H9 (cell line): ENCODE measurements at regions not wholly inside any gene's neighbourhood (a gene's known extent, or its start where the extent isn't known, plus 50 kb on each side); places are given as distances from the start of the nearest gene placed in this dataset.

Source experiments
- DNase-seq: peaks from one replicate; pipeline ENCODE4 v3.0.0-alpha.2; 2017
- H2AFZ ChIP-seq: one replicate; pipeline ENCODE4 v1.6.1; 2013; ENCODE audit warnings: mild to moderate bottlenecking, low read length, control low read depth, moderate library complexity
- H2AK5ac ChIP-seq: 2 replicates; pipeline ENCODE4 v1.6.1; 2013; ENCODE audit warnings: low read length, control low read depth, mixed read lengths; ENCODE audit not compliant: insufficient read length
- H2BK120ac ChIP-seq: one replicate; pipeline ENCODE4 v1.6.1; 2013; ENCODE audit warnings: low read depth, mild to moderate bottlenecking, low read length, control low read depth, inconsistent platforms; ENCODE audit not compliant: poor library complexity, severe bottlenecking
- H2BK12ac ChIP-seq: 2 replicates; pipeline ENCODE4 v1.6.1; 2013; ENCODE audit warnings: low read length, control low read depth, mixed read lengths, low read depth; ENCODE audit not compliant: insufficient read length
- H2BK15ac ChIP-seq: 2 replicates; pipeline ENCODE4 v1.6.1; 2013; ENCODE audit warnings: low read depth, low read length, control low read depth
- H2BK20ac ChIP-seq: one replicate; pipeline ENCODE4 v1.6.1; 2013; ENCODE audit warnings: low read depth, mild to moderate bottlenecking, low read length, control low read depth, inconsistent platforms; ENCODE audit not compliant: poor library complexity, severe bottlenecking
- H2BK5ac ChIP-seq: 2 replicates; pipeline ENCODE4 v1.6.1; 2013; ENCODE audit warnings: low read length, control low read depth, mixed read lengths; ENCODE audit not compliant: insufficient read length
- H3K14ac ChIP-seq: 2 replicates; pipeline ENCODE4 v1.6.1; 2013; ENCODE audit warnings: low read length, control low read depth; ENCODE audit not compliant: insufficient read depth
- H3K18ac ChIP-seq: 2 replicates; pipeline ENCODE4 v1.6.1; 2013; ENCODE audit warnings: low read depth, mild to moderate bottlenecking, mixed read lengths, low read length, control low read depth; ENCODE audit not compliant: insufficient read length
- H3K23ac ChIP-seq: 2 replicates; pipeline ENCODE4 v1.6.1; 2013; ENCODE audit warnings: low read length, control low read depth, mixed read lengths, low read depth; ENCODE audit not compliant: insufficient read length
- H3K23me2 ChIP-seq: 2 replicates; pipeline ENCODE4 v1.6.1; 2013; ENCODE audit warnings: low read depth, mild to moderate bottlenecking, mixed read lengths, low read length, control low read depth; ENCODE audit not compliant: insufficient read length, poor library complexity, severe bottlenecking
- H3K27ac ChIP-seq: 2 replicates; pipeline ENCODE4 v1.5.1; 2013; ENCODE audit warnings: low read length, control low read depth, mixed read lengths, low read depth; ENCODE audit not compliant: insufficient read length
- H3K27me3 ChIP-seq: 2 replicates; pipeline ENCODE4 v1.6.1; 2013; ENCODE audit warnings: low read length, control low read depth, inconsistent platforms; ENCODE audit not compliant: insufficient read depth
- H3K4ac ChIP-seq: 2 replicates; pipeline ENCODE4 v1.6.1; 2013; ENCODE audit warnings: low read depth, mild to moderate bottlenecking, control low read depth, inconsistent platforms, low read length, moderate library complexity
- H3K4me1 ChIP-seq: 2 replicates; pipeline ENCODE4 v1.6.1; 2013; ENCODE audit warnings: low read length, control low read depth, inconsistent platforms; ENCODE audit not compliant: insufficient read depth
- H3K4me2 ChIP-seq: 2 replicates; pipeline ENCODE4 v1.6.1; 2013; ENCODE audit warnings: low read length, control low read depth, mixed read lengths; ENCODE audit not compliant: insufficient read length, insufficient read depth
- H3K56ac ChIP-seq: 2 replicates; pipeline ENCODE4 v1.6.1; 2013; ENCODE audit warnings: low read depth, mild to moderate bottlenecking, mixed read lengths, low read length, control low read depth; ENCODE audit not compliant: insufficient read length
- H3K79me1 ChIP-seq: 2 replicates; pipeline ENCODE4 v1.6.1; 2013; ENCODE audit warnings: low read depth, mild to moderate bottlenecking, moderate library complexity, low read length, control low read depth, inconsistent platforms; ENCODE audit not compliant: insufficient read depth, poor library complexity, severe bottlenecking
- H3K79me2 ChIP-seq: 2 replicates; pipeline ENCODE4 v1.6.1; 2013; ENCODE audit warnings: low read length, control low read depth, inconsistent platforms; ENCODE audit not compliant: insufficient read depth
- H3K9ac ChIP-seq: 2 replicates; pipeline ENCODE4 v1.6.1; 2013; ENCODE audit warnings: low read length, control low read depth, mixed read lengths; ENCODE audit not compliant: insufficient read length; ENCODE audit errors: extremely low read depth
- H3K9me3 ChIP-seq: one replicate; pipeline ENCODE4 v1.6.1; 2013; ENCODE audit warnings: low read depth, low read length, inconsistent platforms; ENCODE audit not compliant: control insufficient read depth
- H3T11ph ChIP-seq: one replicate; pipeline ENCODE4 v1.6.1; 2013; ENCODE audit warnings: mild to moderate bottlenecking, low read length, control low read depth, inconsistent platforms
- H4K20me1 ChIP-seq: one replicate; pipeline ENCODE4 v1.6.1; 2013; ENCODE audit not compliant: control insufficient read depth, insufficient read length, insufficient read depth
- H4K5ac ChIP-seq: 2 replicates; pipeline ENCODE4 v1.6.1; 2013; ENCODE audit warnings: low read depth, mild to moderate bottlenecking, mixed read lengths, low read length, control low read depth; ENCODE audit not compliant: insufficient read length
- H4K8ac ChIP-seq: replicated peaks from 2 replicates; pipeline ENCODE4 v1.6.1; 2013; ENCODE audit warnings: low read length, control low read depth, mixed read lengths, low read depth; ENCODE audit not compliant: insufficient read length
- H4K91ac ChIP-seq: 2 replicates; pipeline ENCODE4 v1.6.1; 2013; ENCODE audit warnings: low read depth, mild to moderate bottlenecking, moderate library complexity, mixed read lengths, low read length, control low read depth; ENCODE audit not compliant: insufficient read length
- H3K27ac Mint-ChIP-seq, 3 experiments: 2 replicates in 2 of 3; 3 replicates in 1 of 3; pipeline ENCODE4 v1.8.0; 2020 to 2021; ENCODE audit warnings: mixed read lengths in 3 of 3, mild to moderate bottlenecking in 1 of 3, moderate library complexity in 1 of 3
- H3K27me3 Mint-ChIP-seq: 2 replicates; pipeline ENCODE4 v1.8.0; 2021; ENCODE audit warnings: low read depth, mild to moderate bottlenecking, moderate library complexity, mixed read lengths
- H3K36me3 Mint-ChIP-seq, 3 experiments: 2 replicates in 2 of 3; 3 replicates in 1 of 3; pipeline ENCODE4 v1.8.0; 2020 to 2021; ENCODE audit warnings: low read depth in 3 of 3, mixed read lengths in 3 of 3; ENCODE audit not compliant: insufficient read depth in 1 of 3
- H3K4me1 Mint-ChIP-seq, 2 experiments: 2 replicates each; pipeline ENCODE4 v1.8.0; 2020; ENCODE audit warnings: mixed read lengths in 2 of 2
- H3K4me3 Mint-ChIP-seq, 2 experiments: 2 replicates in 1 of 2; 3 replicates in 1 of 2; pipeline ENCODE4 v1.8.0; 2020 to 2021; ENCODE audit warnings: mild to moderate bottlenecking in 2 of 2, mixed read lengths in 2 of 2, moderate library complexity in 1 of 2
- H3K9me3 Mint-ChIP-seq, 2 experiments: 2 replicates in 1 of 2; 3 replicates in 1 of 2; pipeline ENCODE4 v1.8.0; 2020; ENCODE audit warnings: mild to moderate bottlenecking in 2 of 2, mixed read lengths in 2 of 2, moderate library complexity in 1 of 2
- WGBS: extraction: QIAGEN DNeasy Blood & Tissue Kit; methylation state at CpG from one replicate; pipeline ENCODE4 v1.1.7; 2013; ENCODE audit warnings: missing lambda C conversion rate, low lambda C conversion rate, mixed read lengths; ENCODE audit not compliant: insufficient read length; ENCODE audit errors: extremely low coverage; 5-methylcytosine and 5-hydroxymethylcytosine counted together
- TF ChIP-seq, protein P1 (sequence below): fragments of 200-600 bp; sonication (generic); conservative IDR thresholded peaks from 3 replicates; pipeline ENCODE4 v1.8.0; 2021; ENCODE audit warnings: antibody characterized with exemption, mild to moderate bottlenecking

DNA sequence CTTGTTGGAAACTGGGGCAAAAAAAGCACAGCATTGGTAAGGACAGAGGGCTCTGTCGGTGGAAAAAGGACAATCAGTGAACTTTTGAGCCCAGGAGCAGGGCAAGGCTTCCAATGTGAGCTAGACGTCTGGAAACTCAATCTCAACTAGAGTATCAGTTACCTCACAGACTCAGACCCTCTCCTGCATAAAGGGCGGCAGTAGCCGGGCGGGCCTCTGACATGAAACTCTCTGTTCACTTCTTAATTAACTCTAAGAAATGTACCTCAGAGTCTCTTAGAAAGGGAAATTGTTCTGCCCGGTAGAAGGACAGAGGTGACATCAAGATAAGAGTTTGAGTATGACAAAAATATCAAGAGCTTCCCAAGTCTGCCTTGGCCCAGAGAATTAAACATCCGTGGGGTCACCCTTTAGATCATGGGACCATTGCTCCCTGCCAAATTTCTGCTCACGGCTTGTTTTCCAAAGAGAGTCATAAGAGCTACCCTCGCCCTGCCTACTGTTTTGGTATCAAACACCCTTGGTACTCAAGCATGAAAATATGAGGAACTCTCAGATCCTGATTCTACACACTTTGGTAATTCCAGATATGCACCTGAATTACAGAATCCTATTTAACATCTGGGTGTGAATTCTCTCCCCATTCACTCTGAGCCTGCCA, 103.5 kb upstream of the PKDCC start:
- H2BK20ac ChIP-seq: no peak overlapping the region
- H3K79me2 ChIP-seq: no peaks in the 10 kb centered on the region
- no peak overlapping the region for H3T11ph ChIP-seq
- H3K4me1 Mint-ChIP-seq: peaks cover 58 to 62% of the 10 kb centered on the region in 2 experiments
- no peak overlapping the region for H3K56ac ChIP-seq
- peaks cover 2% of the 10 kb centered on the region for H3K27me3 Mint-ChIP-seq
- no peaks in the 10 kb centered on the region for H3K27me3 ChIP-seq
- no peak overlapping the region for H2AK5ac ChIP-seq
- H3K23ac ChIP-seq: no peak overlapping the region
- H3K4me2 ChIP-seq: no peak overlapping the region
- peaks cover 0 to 11% (median 0%) of the 10 kb centered on the region in 3 experiments; a peak in 2 of 7 replicates for H3K36me3 Mint-ChIP-seq
- no peak overlapping the region for H2BK12ac ChIP-seq
- no peak overlapping the region for H2BK15ac ChIP-seq
- H4K20me1 ChIP-seq: no peaks in the 10 kb centered on the region
- H2BK120ac ChIP-seq: no peak overlapping the region
- H3K18ac ChIP-seq: no peak overlapping the region
- no peak overlapping the region for H2BK5ac ChIP-seq
- no peaks in the 10 kb centered on the region for H3K79me1 ChIP-seq
- TF ChIP-seq, protein P1, sequence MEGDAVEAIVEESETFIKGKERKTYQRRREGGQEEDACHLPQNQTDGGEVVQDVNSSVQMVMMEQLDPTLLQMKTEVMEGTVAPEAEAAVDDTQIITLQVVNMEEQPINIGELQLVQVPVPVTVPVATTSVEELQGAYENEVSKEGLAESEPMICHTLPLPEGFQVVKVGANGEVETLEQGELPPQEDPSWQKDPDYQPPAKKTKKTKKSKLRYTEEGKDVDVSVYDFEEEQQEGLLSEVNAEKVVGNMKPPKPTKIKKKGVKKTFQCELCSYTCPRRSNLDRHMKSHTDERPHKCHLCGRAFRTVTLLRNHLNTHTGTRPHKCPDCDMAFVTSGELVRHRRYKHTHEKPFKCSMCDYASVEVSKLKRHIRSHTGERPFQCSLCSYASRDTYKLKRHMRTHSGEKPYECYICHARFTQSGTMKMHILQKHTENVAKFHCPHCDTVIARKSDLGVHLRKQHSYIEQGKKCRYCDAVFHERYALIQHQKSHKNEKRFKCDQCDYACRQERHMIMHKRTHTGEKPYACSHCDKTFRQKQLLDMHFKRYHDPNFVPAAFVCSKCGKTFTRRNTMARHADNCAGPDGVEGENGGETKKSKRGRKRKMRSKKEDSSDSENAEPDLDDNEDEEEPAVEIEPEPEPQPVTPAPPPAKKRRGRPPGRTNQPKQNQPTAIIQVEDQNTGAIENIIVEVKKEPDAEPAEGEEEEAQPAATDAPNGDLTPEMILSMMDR: no peak
- H4K91ac ChIP-seq: no peak overlapping the region
- peaks cover 0 to 6% of the 10 kb centered on the region in 2 experiments; a peak in 3 of 5 replicates for H3K9me3 Mint-ChIP-seq
- H3K27ac Mint-ChIP-seq: no peak overlapping the region
- H3K4ac ChIP-seq: no peak overlapping the region
- no CpG with 5 or more reads among the region's 9 CpGs for WGBS
- peaks cover 14% of the 10 kb centered on the region; the same call in 1 of the 2 replicates for H3K4me1 ChIP-seq
- no peak overlapping the region for H3K9ac ChIP-seq
- H3K9me3 ChIP-seq: no peaks in the 10 kb centered on the region
- no peaks in the 10 kb centered on the region for H3K23me2 ChIP-seq
- H4K8ac ChIP-seq: no peak overlapping the region
- no peak overlapping the region for H3K27ac ChIP-seq
- no peak overlapping the region for H4K5ac ChIP-seq
- no peak overlapping the region for H2AFZ ChIP-seq
- no peak overlapping the region for H3K14ac ChIP-seq
- DNase-seq: no peak
- no peak overlapping the region for H3K4me3 Mint-ChIP-seq
